GM10266 (cell line): ENCODE measurements at regions not wholly inside any gene's neighbourhood (a gene's known extent, or its start where the extent isn't known, plus 50 kb on each side); places are given as distances from the start of the nearest gene placed in this dataset.

ENCODE experiments used
- DNase-seq: peaks from one replicate; pipeline ENCODE4 v3.0.0; 2012; ENCODE audit errors: extremely low spot score
- CTCF ChIP-seq: IDR thresholded peaks from 2 replicates; pipeline ENCODE4 v1.5.1; 2012; ENCODE audit warnings: mild to moderate bottlenecking, low read depth; ENCODE audit not compliant: control insufficient read depth, insufficient read depth; ENCODE audit errors: missing control alignments

GRCh38 chr11:115564851-115565250, 60.6 kb upstream of the CADM1 start:
- TF ChIP-seq CTCF = no peak
- DNase-seq = no peak

- no peak for TF ChIP-seq CTCF
- no peak for DNase-seq
These were observed 56.9 kb upstream of the CADM1 start for GRCh38 chr11:115561116-115561515.

- no peak for TF ChIP-seq CTCF
- DNase-seq = no peak
These were observed 54.4 kb upstream of the CADM1 start for GRCh38 chr11:115558635-115559034.

GRCh38 chr11:115557681-115558080, 53.5 kb upstream of the CADM1 start:
- DNase-seq = no peak
- no peak for TF ChIP-seq CTCF

- TF ChIP-seq CTCF = no peak
- no peak for DNase-seq
These were observed 52.8 kb upstream of the CADM1 start for GRCh38 chr11:115556984-115557383.

- TF ChIP-seq CTCF = no peak
- DNase-seq = no peak
These were observed 51.3 kb upstream of the CADM1 start for GRCh38 chr11:115555336-115556090.
